ENCODE measurements at regions not wholly inside any gene's neighbourhood (a gene's known extent, or its start where the extent isn't known, plus 50 kb on each side); places are given as distances from the start of the nearest gene placed in this dataset.

- Mint-ChIP-seq H3K4me3 (no peak overlapping the region), H3K36me3 (ENCODE audit: low read depth) (peaks cover 3% of the 10 kb centered on the region), H3K27ac (no peak overlapping the region), H3K4me1 (no peaks in the 10 kb centered on the region), H3K27me3 (ENCODE audit: insufficient read depth) (peaks cover 7% of the 10 kb centered on the region), H3K9me3 (peaks cover 54% of the 10 kb centered on the region)
- TF ChIP-seq CTCF (conservative IDR thresholded peaks at IDR 0.05) = no peak
- Histone ChIP-seq H3K27ac (ENCODE audit: low read depth, low read length) (no peak overlapping the region), H3K27me3 (ENCODE audit: control insufficient read depth, insufficient read depth, low read length, poor library complexity, severe bottlenecking) (no peaks in the 10 kb centered on the region), H3K9me3 (ENCODE audit: control insufficient read depth, low read length) (peaks cover 46% of the 10 kb centered on the region), H3K9ac (ENCODE audit: extremely low read depth, low read length, poor library complexity, severe bottlenecking) (no peak overlapping the region), H3K4me1 (ENCODE audit: control insufficient read depth, insufficient read depth, low read length) (no peaks in the 10 kb centered on the region), H3K36me3 (ENCODE audit: control insufficient read depth, insufficient read depth, low read length) (no peaks in the 10 kb centered on the region), H3K4me3 (ENCODE audit: low read length) (no peak overlapping the region)
- no peak for DNase-seq
- WGBS, 2 experiments (ENCODE audit: insufficient coverage in 1 of 2, insufficient read length in 1 of 2) = 85 to 100% methylated on average over 3 of the region's 3 CpGs
These were observed 326.8 kb downstream of the PTPRU start for GRCh38 chr1:29563092-29563491.

DNA sequence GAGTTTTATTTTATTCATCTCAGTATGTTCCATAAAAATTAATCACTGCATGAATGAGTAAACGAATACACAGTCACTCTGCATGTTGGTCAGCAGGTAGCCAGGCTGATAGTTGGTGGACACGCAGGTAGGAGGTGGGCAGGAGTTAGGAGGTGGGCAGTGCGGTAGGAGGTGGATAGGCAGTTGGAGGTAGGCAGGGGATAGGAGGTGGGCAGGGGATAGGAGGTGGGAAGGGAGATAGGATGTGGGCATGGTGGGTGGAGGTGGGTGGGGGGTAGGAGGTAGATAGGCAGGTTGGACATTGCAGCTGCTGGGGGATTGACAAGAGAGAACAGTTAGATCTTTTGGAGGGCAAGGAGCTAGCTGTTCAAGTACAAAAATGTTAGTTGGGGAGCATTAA lies 322.7 kb downstream of the PTPRU start:
- no peaks in the 10 kb centered on the region for H3K36me3 ChIP-seq (ENCODE audit: control insufficient read depth, insufficient read depth, low read length)
- no peak for TF ChIP-seq CTCF (conservative IDR thresholded peaks at IDR 0.05)
- peaks cover 3% of the 10 kb centered on the region for H3K36me3 Mint-ChIP-seq (ENCODE audit: low read depth)
- H3K9ac ChIP-seq (ENCODE audit: extremely low read depth, low read length, poor library complexity, severe bottlenecking) = no peak overlapping the region
- no peak overlapping the region for H3K4me3 Mint-ChIP-seq
- H3K9me3 ChIP-seq (ENCODE audit: control insufficient read depth, low read length) = peaks cover 18% of the 10 kb centered on the region
- H3K27me3 Mint-ChIP-seq (ENCODE audit: insufficient read depth) = no peaks in the 10 kb centered on the region
- no peaks in the 10 kb centered on the region for H3K4me1 Mint-ChIP-seq
- 88% methylated on average over 3 of the region's 3 CpGs; no CpG with 5 or more reads in 1 of the 2 experiments for WGBS, 2 experiments (ENCODE audit: insufficient coverage in 1 of 2, insufficient read length in 1 of 2)
- peaks cover 23% of the 10 kb centered on the region for H3K9me3 Mint-ChIP-seq
- H3K4me1 ChIP-seq (ENCODE audit: control insufficient read depth, insufficient read depth, low read length) = no peaks in the 10 kb centered on the region
- DNase-seq = no peak
- H3K27ac ChIP-seq (ENCODE audit: low read depth, low read length) = no peak overlapping the region
- no peak overlapping the region for H3K4me3 ChIP-seq (ENCODE audit: low read length)
- H3K27me3 ChIP-seq (ENCODE audit: control insufficient read depth, insufficient read depth, low read length, poor library complexity, severe bottlenecking) = no peaks in the 10 kb centered on the region
- H3K27ac Mint-ChIP-seq = no peak overlapping the region

DNA sequence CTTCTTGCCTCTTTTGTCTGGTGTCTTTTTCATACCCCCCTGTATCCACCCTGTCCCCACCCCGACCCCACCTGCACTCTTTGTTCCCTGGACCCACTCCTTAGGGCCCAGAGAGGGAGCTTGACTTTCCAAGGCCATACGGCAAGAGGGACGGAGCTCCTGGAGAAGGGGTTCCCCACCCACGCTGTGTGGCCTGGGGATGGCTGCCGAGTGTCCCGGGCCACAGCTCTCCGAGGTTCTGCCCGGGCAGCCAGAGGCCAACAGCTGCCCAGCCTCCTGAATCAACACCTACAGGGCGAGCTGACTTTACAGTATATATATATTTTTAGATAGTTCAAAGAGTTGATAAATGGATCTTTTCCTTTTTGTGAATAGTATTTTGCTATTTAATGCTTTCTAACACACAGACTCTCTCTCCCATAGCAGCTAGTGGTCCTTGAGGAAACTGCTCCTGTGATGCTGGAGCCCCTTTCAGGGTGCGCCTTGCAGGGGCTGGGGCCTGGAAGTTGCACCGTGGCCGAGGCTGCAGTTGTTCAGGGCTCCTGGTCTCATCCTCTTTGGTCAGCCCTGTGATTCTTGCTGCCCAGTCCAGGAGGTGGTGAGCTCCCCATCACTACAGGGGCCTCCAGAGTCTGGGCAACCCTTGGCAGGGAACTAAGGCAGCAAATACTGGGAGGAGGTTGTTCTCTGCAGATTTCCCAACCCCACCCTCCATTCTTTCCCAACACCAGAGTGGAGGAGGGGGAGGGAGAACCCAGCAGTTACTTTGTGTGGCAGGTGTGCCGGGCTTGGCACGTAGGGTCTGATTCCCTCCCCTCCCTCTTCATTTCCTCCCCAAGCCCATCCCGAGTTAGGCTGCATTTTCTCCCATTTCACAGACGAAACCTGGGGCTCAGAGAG lies 321.6 kb downstream of the PTPRU start:
- Mint-ChIP-seq H3K27ac (no peak overlapping the region), H3K27me3 (ENCODE audit: insufficient read depth) (no peaks in the 10 kb centered on the region), H3K36me3 (ENCODE audit: low read depth) (no peaks in the 10 kb centered on the region), H3K9me3 (peaks cover 12% of the 10 kb centered on the region), H3K4me3 (no peak overlapping the region), H3K4me1 (no peaks in the 10 kb centered on the region)
- peaks cover 8% of the 10 kb centered on the region for H3K9me3 ChIP-seq (ENCODE audit: control insufficient read depth, low read length)
- H3K4me3 ChIP-seq (ENCODE audit: low read length) = no peak overlapping the region
- 86 to 89% methylated on average over 6 to 13 of the region's 16 CpGs for WGBS, 2 experiments (ENCODE audit: insufficient coverage in 1 of 2, insufficient read length in 1 of 2)
- H3K27ac ChIP-seq (ENCODE audit: low read depth, low read length) = no peak overlapping the region
- no peak overlapping the region for H3K9ac ChIP-seq (ENCODE audit: extremely low read depth, low read length, poor library complexity, severe bottlenecking)
- no peak for DNase-seq
- no peaks in the 10 kb centered on the region for H3K27me3 ChIP-seq (ENCODE audit: control insufficient read depth, insufficient read depth, low read length, poor library complexity, severe bottlenecking)
- no peaks in the 10 kb centered on the region for H3K4me1 ChIP-seq (ENCODE audit: control insufficient read depth, insufficient read depth, low read length)
- no peak for TF ChIP-seq CTCF (conservative IDR thresholded peaks at IDR 0.05)
- no peaks in the 10 kb centered on the region for H3K36me3 ChIP-seq (ENCODE audit: control insufficient read depth, insufficient read depth, low read length)

All from endodermal cell (in vitro differentiated cells).